DOHH2 (cell line): ENCODE measurements at regions not wholly inside any gene's neighbourhood (a gene's known extent, or its start where the extent isn't known, plus 50 kb on each side); places are given as distances from the start of the nearest gene placed in this dataset.

Experiments used
- H3F3A ChIP-seq: fragments of 200-600 bp; sonication (generic), shearing (Covaris generic); 2 replicates; pipeline ENCODE4 v1.6.0; 2016; ENCODE audit warnings: antibody characterized with exemption, mild to moderate bottlenecking; ENCODE audit not compliant: control insufficient read depth, insufficient read depth
- H3K27ac ChIP-seq: fragments of 200-600 bp; sonication (generic); 2 replicates; pipeline ENCODE4 v1.5.1; 2014; ENCODE audit warnings: low read depth, mild to moderate bottlenecking, low read length, moderate library complexity
- H3K27me3 ChIP-seq: fragments of 200-600 bp; sonication (generic); 2 replicates; pipeline ENCODE4 v1.6.1; 2014; ENCODE audit warnings: mild to moderate bottlenecking, low read length, mixed read lengths; ENCODE audit not compliant: control insufficient read depth
- H3K36me3 ChIP-seq: fragments of 200-600 bp; sonication (generic); 2 replicates; pipeline ENCODE4 v1.6.1; 2014; ENCODE audit warnings: mild to moderate bottlenecking, low read length, moderate library complexity, mixed read lengths; ENCODE audit not compliant: control insufficient read depth
- H3K4me1 ChIP-seq: fragments of 200-600 bp; sonication (generic); 2 replicates; pipeline ENCODE4 v1.6.1; 2014; ENCODE audit warnings: mild to moderate bottlenecking, low read length, mixed read lengths; ENCODE audit not compliant: control insufficient read depth
- H3K4me2 ChIP-seq: fragments of 200-600 bp; sonication (generic); 2 replicates; pipeline ENCODE4 v1.6.0; 2014; ENCODE audit warnings: mild to moderate bottlenecking, low read length, moderate library complexity
- H3K4me3 ChIP-seq: fragments of 200-600 bp; sonication (generic); 2 replicates; pipeline ENCODE4 v1.5.1; 2014; ENCODE audit warnings: mild to moderate bottlenecking, low read length, mixed read lengths
- H3K79me2 ChIP-seq: fragments of 200-600 bp; sonication (generic); 2 replicates; pipeline ENCODE4 v1.6.1; 2014; ENCODE audit warnings: mild to moderate bottlenecking, low read length, mixed read lengths; ENCODE audit not compliant: control insufficient read depth
- H3K9me2 ChIP-seq: fragments of 200-600 bp; sonication (generic); replicated peaks from 2 replicates; pipeline ENCODE4 v1.6.1; 2014; ENCODE audit warnings: mild to moderate bottlenecking, low read length, mixed read lengths; ENCODE audit not compliant: control insufficient read depth
- H3K9me3 ChIP-seq: fragments of 200-600 bp; sonication (generic); 2 replicates; pipeline ENCODE4 v1.6.1; 2014; ENCODE audit warnings: antibody characterized with exemption, low read length, mixed read lengths; ENCODE audit not compliant: control insufficient read depth, insufficient read depth
- H4K20me1 ChIP-seq: fragments of 200-600 bp; sonication (generic); 2 replicates; pipeline ENCODE4 v1.6.0; 2014; ENCODE audit warnings: low read depth, mild to moderate bottlenecking, antibody characterized with exemption, low read length, moderate library complexity; ENCODE audit not compliant: control insufficient read depth, insufficient read depth
- EZH2phosphoT487 ChIP-seq: fragments of 200-600 bp; sonication (generic); IDR thresholded peaks from 2 replicates; pipeline ENCODE4 v1.6.1; 2017; ENCODE audit warnings: borderline replicate concordance, mild to moderate bottlenecking, antibody characterized with exemption, low read length, moderate library complexity, mixed read lengths
- TF ChIP-seq, protein P1 (sequence below): fragments of 200-600 bp; sonication (generic); IDR thresholded peaks from one replicate; pipeline ENCODE4 v1.5.1; 2014; ENCODE audit warnings: antibody characterized with exemption, mild to moderate bottlenecking, low read depth, low read length; ENCODE audit not compliant: poor library complexity, severe bottlenecking

DNA sequence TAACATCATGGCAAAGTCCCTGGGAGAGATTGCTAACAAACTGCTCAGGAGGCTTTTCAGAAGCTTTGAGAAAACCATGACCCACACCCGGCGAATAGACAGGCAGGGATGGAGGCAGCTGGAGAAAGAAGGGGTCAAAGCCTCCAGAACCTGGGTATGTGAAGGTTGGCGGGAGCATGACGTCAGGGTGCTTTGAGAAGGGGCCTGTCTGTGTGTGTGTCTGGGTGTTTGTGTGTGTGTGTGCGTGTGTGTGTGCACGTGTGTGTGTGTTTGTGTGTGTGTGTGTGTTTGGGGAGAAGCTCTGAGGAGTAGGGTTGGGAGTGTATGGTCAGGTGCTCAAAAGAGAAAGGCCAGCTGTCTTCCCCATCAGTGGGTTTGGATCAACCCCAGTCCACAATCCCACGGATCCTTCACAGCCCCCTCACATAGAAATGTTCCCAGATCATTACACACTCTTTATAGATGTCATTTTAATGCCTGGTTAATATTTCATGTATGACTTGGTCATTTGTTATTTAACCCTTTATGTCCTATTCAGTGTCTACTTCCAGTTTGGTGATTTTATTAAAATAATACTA lies 254.1 kb upstream of the SMIM21 start:
- Histone ChIP-seq H4K20me1 (no peaks in the 10 kb centered on the region), H3K27me3 (no peaks in the 10 kb centered on the region), H3K9me2 (no peaks in the 10 kb centered on the region), H3F3A (no peaks in the 10 kb centered on the region), H3K36me3 (no peaks in the 10 kb centered on the region), H3K4me2 (no peak overlapping the region), H3K4me3 (no peak overlapping the region), H3K4me1 (no peaks in the 10 kb centered on the region), H3K9me3 (no peaks in the 10 kb centered on the region), H3K79me2 (no peaks in the 10 kb centered on the region), H3K27ac (no peak overlapping the region)
- no peak for TF ChIP-seq EZH2phosphoT487
- TF ChIP-seq, protein P1, sequence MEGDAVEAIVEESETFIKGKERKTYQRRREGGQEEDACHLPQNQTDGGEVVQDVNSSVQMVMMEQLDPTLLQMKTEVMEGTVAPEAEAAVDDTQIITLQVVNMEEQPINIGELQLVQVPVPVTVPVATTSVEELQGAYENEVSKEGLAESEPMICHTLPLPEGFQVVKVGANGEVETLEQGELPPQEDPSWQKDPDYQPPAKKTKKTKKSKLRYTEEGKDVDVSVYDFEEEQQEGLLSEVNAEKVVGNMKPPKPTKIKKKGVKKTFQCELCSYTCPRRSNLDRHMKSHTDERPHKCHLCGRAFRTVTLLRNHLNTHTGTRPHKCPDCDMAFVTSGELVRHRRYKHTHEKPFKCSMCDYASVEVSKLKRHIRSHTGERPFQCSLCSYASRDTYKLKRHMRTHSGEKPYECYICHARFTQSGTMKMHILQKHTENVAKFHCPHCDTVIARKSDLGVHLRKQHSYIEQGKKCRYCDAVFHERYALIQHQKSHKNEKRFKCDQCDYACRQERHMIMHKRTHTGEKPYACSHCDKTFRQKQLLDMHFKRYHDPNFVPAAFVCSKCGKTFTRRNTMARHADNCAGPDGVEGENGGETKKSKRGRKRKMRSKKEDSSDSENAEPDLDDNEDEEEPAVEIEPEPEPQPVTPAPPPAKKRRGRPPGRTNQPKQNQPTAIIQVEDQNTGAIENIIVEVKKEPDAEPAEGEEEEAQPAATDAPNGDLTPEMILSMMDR, result no peak

- no peaks in the 10 kb centered on the region for H3K36me3 ChIP-seq
- no peaks in the 10 kb centered on the region for H3K4me1 ChIP-seq
- H3K9me2 ChIP-seq, result no peaks in the 10 kb centered on the region
- no peak overlapping the region for H3K4me2 ChIP-seq
- H3K4me3 ChIP-seq, result no peak overlapping the region
- H3K9me3 ChIP-seq, result no peaks in the 10 kb centered on the region
- no peaks in the 10 kb centered on the region for H4K20me1 ChIP-seq
- H3K79me2 ChIP-seq, result no peaks in the 10 kb centered on the region
- no peak overlapping the region for H3K27ac ChIP-seq
- H3K27me3 ChIP-seq, result no peaks in the 10 kb centered on the region
- TF ChIP-seq EZH2phosphoT487, result no peak
- TF ChIP-seq, protein P1, result no peak
- H3F3A ChIP-seq, result no peaks in the 10 kb centered on the region
These were observed 251.8 kb upstream of the SMIM21 start for GRCh38 chr18:75679331-75679730.

DNA sequence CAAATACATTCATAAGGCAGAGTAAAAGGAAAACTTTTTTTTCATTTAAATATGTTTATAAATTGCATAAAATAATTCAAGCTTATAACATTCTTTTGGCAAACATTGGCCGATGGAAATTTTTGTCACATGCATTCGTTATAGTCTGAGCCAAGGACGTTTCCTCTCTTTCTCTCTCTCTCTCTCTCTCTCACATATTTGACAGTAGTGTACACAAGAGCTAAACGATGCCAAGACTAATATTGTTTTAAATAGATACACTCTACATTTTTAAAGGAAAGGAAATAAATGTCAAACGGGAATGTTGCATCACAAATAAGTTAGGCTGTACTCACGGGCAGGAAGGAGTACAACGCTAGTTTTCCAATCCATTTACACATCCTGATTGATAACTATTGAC lies 251.1 kb upstream of the SMIM21 start:
- H3K9me3 ChIP-seq, result no peaks in the 10 kb centered on the region
- no peaks in the 10 kb centered on the region for H4K20me1 ChIP-seq
- no peaks in the 10 kb centered on the region for H3K79me2 ChIP-seq
- no peak overlapping the region for H3K27ac ChIP-seq
- H3K4me3 ChIP-seq, result no peak overlapping the region
- H3K9me2 ChIP-seq, result no peaks in the 10 kb centered on the region
- TF ChIP-seq EZH2phosphoT487, result no peak
- TF ChIP-seq, protein P1, result no peak
- H3F3A ChIP-seq, result no peaks in the 10 kb centered on the region
- H3K4me1 ChIP-seq, result no peaks in the 10 kb centered on the region
- H3K36me3 ChIP-seq, result no peaks in the 10 kb centered on the region
- H3K4me2 ChIP-seq, result no peak overlapping the region
- H3K27me3 ChIP-seq, result no peaks in the 10 kb centered on the region
